Lower leg skin (tissue), 4 donors: ENCODE measurements at regions not wholly inside any gene's neighbourhood (a gene's known extent, or its start where the extent isn't known, plus 50 kb on each side); places are given as distances from the start of the nearest gene placed in this dataset.

Experiments
- DNase-seq, 2 donors: peaks; one replicate each; pipeline ENCODE4 v3.0.0-alpha.2; 2019; ENCODE audit warnings: low spot score in 2 of 2
- H3K4me3 ChIP-seq: fragments of 200-600 bp; sonication (generic); 2 replicates; pipeline ENCODE4 v1.5.1; 2017; ENCODE audit warnings: mild to moderate bottlenecking, low read depth; ENCODE audit not compliant: poor library complexity, severe bottlenecking
- CTCF ChIP-seq, 3 donors: fragments of 450-650 bp; IDR thresholded peaks; one replicate each; pipeline ENCODE4 v1.5.1; 2016; ENCODE audit warnings: antibody characterized with exemption in 3 of 3, mild to moderate bottlenecking in 3 of 3, moderate library complexity in 2 of 3
- POLR2A ChIP-seq, 2 donors: fragments of 450-650 bp; IDR thresholded peaks; one replicate each; pipeline ENCODE4 v1.6.1; 2016 to 2017; ENCODE audit warnings: antibody characterized with exemption in 2 of 2, mild to moderate bottlenecking in 1 of 2, moderate library complexity in 1 of 2
- WGBS, 2 donors: methylation state at CpG; one replicate each; pipeline ENCODE4 v1.1.5; 2018; 5-methylcytosine and 5-hydroxymethylcytosine counted together
- intact Hi-C: fragments of 100-400 bp; cut with DNase I; formaldehyde crosslinking; loops from one replicate; pipeline ENCODE4 v1.15.0; 2023; ENCODE audit warnings: low total_unique reads

GRCh38 chr2:133740500-133740899 is 172.2 kb upstream of the NCKAP5 start:
- intact Hi-C loops = no loop called here
- H3K4me3 ChIP-seq = no peak overlapping the region
- WGBS, 2 donors = 92 to 97% methylated on average over 1 of the region's 1 CpG
- DNase-seq = no peak
- TF ChIP-seq CTCF (IDR thresholded peaks at IDR 0.05) = no peak

GRCh38 chr2:133748007-133748700 is 179.9 kb upstream of the NCKAP5 start:
- WGBS, 2 donors = 89 to 90% methylated on average over 3 of the region's 3 CpGs
- intact Hi-C loops = no loop called here
- no peak overlapping the region for H3K4me3 ChIP-seq
- TF ChIP-seq CTCF (IDR thresholded peaks at IDR 0.05) (no peak), POLR2A (IDR thresholded peaks at IDR 0.05) (no peak)
- DNase-seq = no peak

GRCh38 chr2:133753665-133754064 is 185.4 kb upstream of the NCKAP5 start:
- DNase-seq = no peak
- intact Hi-C loops = no loop called here
- WGBS, 2 donors = 57 to 58% methylated on average over 2 of the region's 2 CpGs
- H3K4me3 ChIP-seq = no peak overlapping the region
- TF ChIP-seq POLR2A (IDR thresholded peaks at IDR 0.05) = no peak
- no peak for TF ChIP-seq CTCF (IDR thresholded peaks at IDR 0.05)

- intact Hi-C loops = no loop called here
- H3K4me3 ChIP-seq = no peak overlapping the region
- no peak for DNase-seq
- WGBS, 2 donors = 32 to 42% methylated on average over 6 of the region's 6 CpGs
- TF ChIP-seq POLR2A (IDR thresholded peaks at IDR 0.05) (no peak), CTCF (IDR thresholded peaks at IDR 0.05) (no peak)
Observed at GRCh38 chr2:133755480-133756300, 187.4 kb upstream of the NCKAP5 start.

- intact Hi-C loops = no loop called here
- DNase-seq = no peak
- WGBS, 2 donors = 79 to 81% methylated on average over 1 of the region's 1 CpG
- H3K4me3 ChIP-seq = no peak overlapping the region
- no peak for TF ChIP-seq CTCF (IDR thresholded peaks at IDR 0.05)
- TF ChIP-seq POLR2A (IDR thresholded peaks at IDR 0.05) = no peak
Observed at GRCh38 chr2:133756833-133757232, 188.6 kb upstream of the NCKAP5 start.
